NCI-H524 treated with DMSO at 0.1 percent for 48 hours (cell line): ENCODE measurements at regions not wholly inside any gene's neighbourhood (a gene's known extent, or its start where the extent isn't known, plus 50 kb on each side); places are given as distances from the start of the nearest gene placed in this dataset.

Source experiments
- DNase-seq: peaks from one replicate; lab custom pipeline; 2025; lab: John Stamatoyannopoulos, UW

GRCh38 chrX:44470816-44471215, 71.8 kb downstream of the FUNDC1 start:
- no peak for DNase-seq

GRCh38 chrX:44462850-44463249, 79.8 kb downstream of the FUNDC1 start:
- no peak for DNase-seq

GRCh38 chrX:44459501-44459900, 83.2 kb downstream of the FUNDC1 start:
- DNase-seq: no peak

GRCh38 chrX:44456685-44457084, 86.0 kb downstream of the FUNDC1 start:
- no peak for DNase-seq

GRCh38 chrX:44451056-44451455, 91.6 kb downstream of the FUNDC1 start:
- peak; percentile 67 for DNase-seq

GRCh38 chrX:44447214-44447613, 95.4 kb downstream of the FUNDC1 start:
- DNase-seq: no peak

- no peak for DNase-seq
Measured at GRCh38 chrX:44440006-44440405, 96.5 kb upstream of the EFHC2 start.

- DNase-seq: no peak
Measured at GRCh38 chrX:44439242-44439794, 95.8 kb upstream of the EFHC2 start.

GRCh38 chrX:44435047-44435446, 91.6 kb upstream of the EFHC2 start:
- DNase-seq: no peak

- DNase-seq: no peak
Measured at GRCh38 chrX:44433556-44433955, 90.1 kb upstream of the EFHC2 start.

- no peak for DNase-seq
Measured at GRCh38 chrX:44432641-44433040, 89.2 kb upstream of the EFHC2 start.

GRCh38 chrX:44431194-44431593, 87.7 kb upstream of the EFHC2 start:
- no peak for DNase-seq

GRCh38 chrX:44428989-44429627, 85.6 kb upstream of the EFHC2 start:
- DNase-seq: no peak

- DNase-seq: no peak
Measured at GRCh38 chrX:44422631-44423030, 79.2 kb upstream of the EFHC2 start.

GRCh38 chrX:44415639-44416386, 72.3 kb upstream of the EFHC2 start:
- peak; percentile 1 for DNase-seq

GRCh38 chrX:44401151-44401550, 57.7 kb upstream of the EFHC2 start:
- no peak for DNase-seq

- DNase-seq: no peak
Measured at GRCh38 chrX:44400588-44400987, 57.1 kb upstream of the EFHC2 start.

GRCh38 chrX:44400161-44400560, 56.7 kb upstream of the EFHC2 start:
- no peak for DNase-seq
